Fibroblast of lung (primary cell): ENCODE measurements at regions not wholly inside any gene's neighbourhood (a gene's known extent, or its start where the extent isn't known, plus 50 kb on each side); places are given as distances from the start of the nearest gene placed in this dataset.

Experiments used
- CTCF ChIP-seq, 2 donors: IDR thresholded peaks in 1 of 2; conservative IDR thresholded peaks in 1 of 2; 1 replicate in 1 of 2; 2 replicates in 1 of 2; pipeline ENCODE4 v1.5.1; 2011 to 2012; ENCODE audit warnings: low read length in 2 of 2, control low read depth in 1 of 2, inconsistent platforms in 1 of 2, low read depth in 1 of 2, mild to moderate bottlenecking in 1 of 2
- EZH2 ChIP-seq: IDR thresholded peaks from 2 replicates; pipeline ENCODE4 v1.5.1; 2012; ENCODE audit warnings: low read length, control low read depth, mild to moderate bottlenecking; ENCODE audit errors: missing control alignments

GRCh38 chr21:35396655-35397054 is 347.6 kb upstream of the RUNX1 start:
- no peak for TF ChIP-seq CTCF (conservative IDR thresholded peaks at IDR 0.05 in 1 of 2, IDR thresholded peaks at IDR 0.05 in 1 of 2; ENCODE audit: low read depth in 1 of 2, low read length in 2 of 2)
- TF ChIP-seq EZH2: no peak
